ENCODE measurements at regions not wholly inside any gene's neighbourhood (a gene's known extent, or its start where the extent isn't known, plus 50 kb on each side); places are given as distances from the start of the nearest gene placed in this dataset.

DNA sequence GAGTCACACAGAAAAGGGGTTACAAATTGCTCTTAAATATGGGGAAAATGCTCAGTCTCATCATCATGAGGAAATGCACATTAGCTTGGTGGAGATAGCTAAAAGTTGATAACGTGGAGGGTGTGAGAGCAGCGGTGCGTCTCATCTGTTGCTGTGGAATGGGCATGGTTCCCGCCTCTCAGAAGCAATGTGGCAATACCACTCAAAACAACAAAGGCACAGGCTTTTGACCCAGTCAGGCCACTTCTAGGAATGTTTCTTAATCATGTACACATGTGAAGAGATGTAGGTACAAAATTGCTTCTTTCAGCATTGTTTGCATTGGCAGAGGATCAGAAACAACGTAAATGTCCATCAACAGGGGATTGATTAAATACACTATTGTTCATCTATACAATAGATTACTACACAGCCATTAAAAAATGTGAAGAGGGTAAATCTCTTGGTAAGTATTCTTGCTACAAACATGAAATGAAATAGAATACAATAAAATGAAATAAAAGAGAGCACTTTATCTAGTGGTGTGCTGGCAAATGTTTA lies 212.6 kb upstream of the MSX2 start:
- no peak overlapping the region for H3K27ac ChIP-seq
- no peaks in the 10 kb centered on the region for H3K27me3 ChIP-seq
- TF ChIP-seq EP300 (IDR thresholded peaks at IDR 0.05) (no peak), POLR2A (IDR thresholded peaks at IDR 0.05) (no peak), CTCF (IDR thresholded peaks at IDR 0.05) (no peak)
- H3K36me3 ChIP-seq = no peaks in the 10 kb centered on the region
- H3K4me1 ChIP-seq = no peaks in the 10 kb centered on the region
- no peak for DNase-seq (ENCODE audit: low spot score in 2 of 2)
- WGBS, 2 donors = 53 to 60% methylated on average over 5 of the region's 5 CpGs
- H3K4me3 ChIP-seq = no peak overlapping the region
- H3K9me3 ChIP-seq = no peaks in the 10 kb centered on the region

DNA sequence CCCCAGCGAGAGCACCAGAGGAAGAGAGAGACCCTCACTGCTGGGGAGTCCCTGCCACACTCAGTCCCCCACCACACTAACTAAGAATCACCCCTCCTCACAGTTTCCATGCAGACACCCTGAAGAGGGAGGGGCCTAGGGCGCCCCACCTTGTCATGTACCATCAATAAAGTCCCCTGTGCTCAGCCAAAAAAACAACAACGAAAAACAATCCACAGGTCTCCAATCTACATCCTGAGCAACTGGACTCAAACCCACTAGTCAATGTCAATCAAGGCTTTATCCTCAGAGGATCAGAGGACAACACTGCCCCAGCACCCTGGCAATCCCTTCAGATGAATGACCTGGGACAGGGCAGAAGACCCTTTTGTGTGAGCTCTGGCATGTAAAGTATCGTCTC lies 210.1 kb upstream of the MSX2 start:
- no peak for TF ChIP-seq POLR2A (IDR thresholded peaks at IDR 0.05)
- TF ChIP-seq CTCF (IDR thresholded peaks at IDR 0.05) = no peak
- H3K27ac ChIP-seq = no peak overlapping the region
- DNase-seq (ENCODE audit: low spot score in 2 of 2) = no peak
- no peaks in the 10 kb centered on the region for H3K36me3 ChIP-seq
- H3K9me3 ChIP-seq = no peaks in the 10 kb centered on the region
- no peaks in the 10 kb centered on the region for H3K4me1 ChIP-seq
- WGBS, 2 donors = 79 to 80% methylated on average over 2 to 4 of the region's 4 CpGs
- no peaks in the 10 kb centered on the region for H3K27me3 ChIP-seq
- no peak overlapping the region for H3K4me3 ChIP-seq

DNA sequence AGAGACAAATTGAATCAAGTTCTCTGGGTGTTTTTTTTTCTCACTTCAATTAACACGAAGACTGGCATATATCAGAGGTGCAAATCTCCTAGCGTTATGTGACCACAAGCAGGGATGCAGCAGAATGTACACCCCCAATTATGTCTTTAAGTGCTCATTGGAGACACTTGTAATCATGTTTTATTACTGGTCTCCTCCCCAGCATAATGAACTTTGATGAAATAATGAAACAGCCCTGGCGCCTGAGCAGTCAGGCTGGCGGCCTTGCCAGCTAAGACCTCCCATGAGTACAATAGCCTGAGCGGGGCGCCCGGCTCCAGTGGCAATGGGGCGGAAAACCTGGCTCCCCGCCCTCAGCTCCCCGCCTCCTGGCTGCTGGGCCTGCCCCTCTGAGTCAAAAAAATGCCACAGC lies 209.4 kb upstream of the MSX2 start:
- Histone ChIP-seq H3K27me3 (no peaks in the 10 kb centered on the region), H3K4me3 (no peak overlapping the region), H3K4me1 (no peaks in the 10 kb centered on the region), H3K9me3 (no peaks in the 10 kb centered on the region), H3K36me3 (no peaks in the 10 kb centered on the region), H3K27ac (no peak overlapping the region)
- 48 to 49% methylated on average over 5 to 7 of the region's 10 CpGs for WGBS, 2 donors
- no peak for DNase-seq (ENCODE audit: low spot score in 2 of 2)
- TF ChIP-seq EP300 (IDR thresholded peaks at IDR 0.05) (no peak), CTCF (IDR thresholded peaks at IDR 0.05) (no peak), POLR2A (IDR thresholded peaks at IDR 0.05) (no peak)

- no peaks in the 10 kb centered on the region for H3K4me1 ChIP-seq
- no peaks in the 10 kb centered on the region for H3K36me3 ChIP-seq
- WGBS, 2 donors = 85 to 89% methylated on average over 1 of the region's 1 CpG
- no peaks in the 10 kb centered on the region for H3K9me3 ChIP-seq
- H3K27me3 ChIP-seq = no peaks in the 10 kb centered on the region
- no peak overlapping the region for H3K4me3 ChIP-seq
- TF ChIP-seq POLR2A (IDR thresholded peaks at IDR 0.05) (no peak), CTCF (IDR thresholded peaks at IDR 0.05) (no peak), EP300 (IDR thresholded peaks at IDR 0.05) (no peak)
- no peak for DNase-seq (ENCODE audit: low spot score in 2 of 2)
- no peak overlapping the region for H3K27ac ChIP-seq
Observed at GRCh38 chr5:174516741-174517140, 207.6 kb upstream of the MSX2 start.

GRCh38 chr5:174518512-174518911 lies 205.9 kb upstream of the MSX2 start:
- Histone ChIP-seq H3K9me3 (no peaks in the 10 kb centered on the region), H3K27ac (no peak overlapping the region), H3K27me3 (no peaks in the 10 kb centered on the region), H3K4me1 (no peaks in the 10 kb centered on the region), H3K36me3 (no peaks in the 10 kb centered on the region), H3K4me3 (no peak overlapping the region)
- 68 to 77% methylated on average over 7 of the region's 7 CpGs for WGBS, 2 donors
- TF ChIP-seq CTCF (IDR thresholded peaks at IDR 0.05) (no peak), POLR2A (IDR thresholded peaks at IDR 0.05) (no peak), EP300 (IDR thresholded peaks at IDR 0.05) (no peak)
- no peak for DNase-seq (ENCODE audit: low spot score in 2 of 2)

Measured in tibial nerve (tissue), 4 donors.